ENCODE measurements at regions not wholly inside any gene's neighbourhood (a gene's known extent, or its start where the extent isn't known, plus 50 kb on each side); places are given as distances from the start of the nearest gene placed in this dataset.

- TF ChIP-seq CTCF (conservative IDR thresholded peaks at IDR 0.05; ENCODE audit: low read length), result no peak
- no peak overlapping the region for H3K4me3 ChIP-seq (ENCODE audit: low read length)
- DNase-seq (ENCODE audit: low read depth), result no peak
These were observed 271.8 kb downstream of the PCNX1 start for GRCh38 chr14:71179066-71179465.

- no peak overlapping the region for H3K4me3 ChIP-seq (ENCODE audit: low read length)
- no peak for DNase-seq (ENCODE audit: low read depth)
- TF ChIP-seq CTCF (conservative IDR thresholded peaks at IDR 0.05; ENCODE audit: low read length), result no peak
These were observed 273.1 kb downstream of the PCNX1 start for GRCh38 chr14:71180397-71180796.

GRCh38 chr14:71181215-71182003 is 274.1 kb downstream of the PCNX1 start:
- TF ChIP-seq CTCF (conservative IDR thresholded peaks at IDR 0.05; ENCODE audit: low read length), result no peak
- no peak overlapping the region for H3K4me3 ChIP-seq (ENCODE audit: low read length)
- peak; percentile 6 for DNase-seq (ENCODE audit: low read depth)

GRCh38 chr14:71183876-71184689 is 276.8 kb downstream of the PCNX1 start:
- DNase-seq (ENCODE audit: low read depth), result no peak
- no peak overlapping the region for H3K4me3 ChIP-seq (ENCODE audit: low read length)
- TF ChIP-seq CTCF (conservative IDR thresholded peaks at IDR 0.05; ENCODE audit: low read length), result no peak

DNA sequence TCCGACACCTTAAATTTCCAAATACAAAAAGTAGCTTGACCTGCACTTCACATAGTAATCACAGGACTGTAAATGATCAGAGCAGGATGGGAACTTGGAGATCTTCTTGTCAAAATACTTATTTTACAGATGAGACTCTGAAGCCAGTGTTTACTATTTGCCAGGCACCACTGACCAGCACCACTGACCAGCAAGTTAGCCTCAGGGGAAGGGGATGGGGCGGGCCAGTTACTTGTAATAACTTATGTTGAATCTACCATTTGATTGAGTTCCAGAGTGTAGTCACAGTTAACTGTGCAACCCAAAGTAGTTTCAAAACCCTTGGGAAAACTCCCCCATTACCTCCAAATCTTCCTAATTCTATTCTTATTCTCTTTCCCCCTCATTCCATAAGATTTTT is 278.4 kb downstream of the PCNX1 start:
- no peak for DNase-seq (ENCODE audit: low read depth)
- TF ChIP-seq CTCF (conservative IDR thresholded peaks at IDR 0.05; ENCODE audit: low read length), result no peak
- no peak overlapping the region for H3K4me3 ChIP-seq (ENCODE audit: low read length)

GRCh38 chr14:71187633-71188356 is 280.5 kb downstream of the PCNX1 start:
- TF ChIP-seq CTCF (conservative IDR thresholded peaks at IDR 0.05; ENCODE audit: low read length), result no peak
- no peak for DNase-seq (ENCODE audit: low read depth)

More at GRCh38 chr14:71187633-71188356, 280.5 kb downstream of the PCNX1 start:
- no peak overlapping the region for H3K4me3 ChIP-seq (ENCODE audit: low read length)
